HG03432 (cell line): ENCODE measurements at regions not wholly inside any gene's neighbourhood (a gene's known extent, or its start where the extent isn't known, plus 50 kb on each side); places are given as distances from the start of the nearest gene placed in this dataset.

Source experiments
- ATAC-seq: cut with Tn5 transposase; IDR thresholded peaks from one replicate; pipeline ENCODE4 v1.9.1; 2021; ENCODE audit warnings: mild to moderate bottlenecking, moderate library complexity; ENCODE audit not compliant: unreplicated experiment

DNA sequence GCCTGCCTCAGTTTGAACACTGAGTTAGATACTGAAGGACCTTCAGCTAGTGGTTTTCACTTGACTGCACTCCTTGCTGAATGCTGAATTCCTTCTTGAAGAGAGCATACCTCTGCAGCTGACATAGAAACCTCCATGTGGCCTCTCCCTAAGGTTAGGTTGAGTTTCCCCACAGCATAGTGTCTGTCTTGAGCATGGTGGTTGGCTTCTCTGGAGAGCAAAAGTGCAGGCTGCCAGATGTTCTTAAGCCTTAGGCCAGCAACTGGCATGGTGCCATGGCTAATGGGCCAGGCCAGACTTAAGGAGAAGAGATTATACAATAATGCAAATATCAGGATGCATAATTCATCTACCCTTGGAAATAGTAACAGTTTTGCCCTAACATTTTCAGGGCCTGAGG is 545.6 kb upstream of the ZNF385D start:
- no peak for ATAC-seq

GRCh38 chr3:22297436-22297835 is 546.4 kb upstream of the ZNF385D start:
- no peak for ATAC-seq

- ATAC-seq, result no peak
These were observed 555.4 kb upstream of the ZNF385D start for GRCh38 chr3:22306454-22306853.

DNA sequence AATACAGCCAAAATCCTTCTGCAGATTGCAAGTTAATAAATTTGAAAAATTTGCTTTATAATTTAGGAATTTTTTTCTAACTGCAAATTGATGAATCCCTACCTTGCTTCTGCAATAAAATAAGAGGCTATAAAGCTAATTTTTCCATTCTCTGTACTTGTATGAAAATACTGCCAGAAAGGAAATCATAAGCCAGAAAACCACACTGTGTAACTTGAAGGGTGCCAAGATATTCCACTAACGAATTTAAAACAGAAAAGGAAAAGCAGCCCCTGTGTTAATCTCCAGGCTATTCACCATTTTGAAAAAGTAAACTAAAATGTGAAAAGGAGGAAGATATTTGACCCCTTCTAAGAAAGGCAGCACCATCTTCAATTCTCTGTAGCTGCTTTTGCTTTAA is 557.9 kb upstream of the ZNF385D start:
- no peak for ATAC-seq

DNA sequence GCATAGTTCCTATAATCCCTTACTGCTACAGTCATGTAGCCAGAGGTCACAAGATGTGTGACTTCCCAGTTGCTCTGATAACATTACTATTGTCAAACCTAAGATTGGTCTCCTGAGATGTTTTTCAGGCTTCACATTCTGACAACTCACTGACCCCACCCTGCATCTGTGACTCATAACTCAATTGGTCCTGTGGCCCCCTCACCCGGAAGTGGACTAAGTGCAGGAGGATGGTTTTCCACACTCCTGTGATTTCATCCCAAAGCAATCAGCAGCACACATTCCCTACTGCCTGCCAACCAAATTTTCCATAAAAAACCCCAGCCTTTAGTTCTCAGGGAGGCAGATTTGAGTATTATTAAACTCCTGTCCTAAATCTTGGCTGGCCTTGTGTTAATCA is 564.9 kb upstream of the ZNF385D start:
- no peak for ATAC-seq

- ATAC-seq, result no peak
These were observed 567.3 kb upstream of the ZNF385D start for GRCh38 chr3:22318325-22318724.

- no peak for ATAC-seq
These were observed 568.4 kb upstream of the ZNF385D start for GRCh38 chr3:22319446-22319845.

DNA sequence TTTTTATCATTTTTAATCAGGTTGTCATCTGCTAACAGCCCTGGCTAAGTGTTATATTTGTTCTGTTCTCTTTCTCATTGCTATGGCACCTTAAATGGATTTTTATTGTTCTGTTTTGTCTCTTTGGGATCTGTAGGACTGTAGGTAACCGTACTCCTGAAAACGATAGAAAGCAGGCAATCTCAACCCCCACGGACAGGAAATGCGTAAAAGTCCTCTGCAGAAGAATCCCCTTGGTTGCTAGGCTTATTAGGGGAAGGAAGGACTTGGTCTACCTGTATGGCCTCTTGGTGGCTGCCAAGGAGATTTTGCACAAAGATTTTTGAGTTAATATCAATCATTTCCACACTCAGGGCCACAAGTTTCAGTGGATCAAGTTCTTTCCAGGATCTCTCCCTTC is 571.9 kb upstream of the ZNF385D start:
- no peak for ATAC-seq

GRCh38 chr3:22326305-22326704 is 575.3 kb upstream of the ZNF385D start:
- ATAC-seq, result no peak

DNA sequence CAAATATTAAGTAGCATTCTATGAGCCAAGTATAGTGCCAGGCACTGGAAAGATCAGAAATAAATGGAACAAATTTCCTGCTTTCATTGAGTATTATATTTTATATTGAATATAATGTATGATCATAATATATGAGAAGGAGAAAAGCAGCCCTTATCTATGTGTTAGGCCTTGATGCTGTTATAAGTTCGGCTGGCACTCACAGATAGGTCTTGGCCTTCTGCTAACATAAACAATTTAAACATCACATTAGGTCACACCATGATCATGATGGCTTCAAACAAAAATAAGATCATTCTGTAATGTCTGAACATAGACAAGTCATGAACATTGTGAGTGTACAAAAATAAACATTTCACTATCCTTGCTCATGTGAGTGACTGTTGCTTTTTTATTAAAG is 584.0 kb upstream of the ZNF385D start:
- no peak for ATAC-seq

DNA sequence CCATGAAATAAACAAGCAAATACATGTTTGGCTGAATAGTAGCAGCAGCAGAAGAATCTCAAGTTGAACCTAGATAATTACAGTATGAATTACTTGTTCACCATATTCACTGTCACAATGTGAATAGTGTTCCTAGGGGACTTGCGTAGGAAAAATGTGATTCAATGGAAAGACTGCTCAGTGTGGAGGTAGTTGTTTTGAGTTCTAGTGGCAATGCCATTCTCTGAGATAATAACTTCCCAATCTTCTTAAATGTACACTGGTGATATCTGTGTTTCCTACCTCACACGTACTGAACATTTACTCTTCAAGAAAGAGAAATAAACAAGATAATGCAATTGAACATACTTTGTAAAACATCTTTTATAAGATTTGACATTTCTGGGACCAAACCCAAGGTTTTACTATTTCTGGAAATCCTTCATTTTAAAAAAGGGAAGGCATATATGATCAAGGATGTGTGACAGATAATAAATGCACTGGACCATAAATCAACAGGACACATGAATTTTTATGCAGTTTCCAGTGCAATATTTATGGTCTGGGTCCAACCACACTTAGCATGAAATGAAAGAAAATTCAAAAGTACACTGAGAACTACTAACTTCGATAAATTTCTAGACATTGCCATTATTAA is 598.3 kb upstream of the ZNF385D start:
- no peak for ATAC-seq

GRCh38 chr3:22351806-22352205 is 600.8 kb upstream of the ZNF385D start:
- no peak for ATAC-seq

- no peak for ATAC-seq
These were observed 602.1 kb upstream of the ZNF385D start for GRCh38 chr3:22353126-22353525.

DNA sequence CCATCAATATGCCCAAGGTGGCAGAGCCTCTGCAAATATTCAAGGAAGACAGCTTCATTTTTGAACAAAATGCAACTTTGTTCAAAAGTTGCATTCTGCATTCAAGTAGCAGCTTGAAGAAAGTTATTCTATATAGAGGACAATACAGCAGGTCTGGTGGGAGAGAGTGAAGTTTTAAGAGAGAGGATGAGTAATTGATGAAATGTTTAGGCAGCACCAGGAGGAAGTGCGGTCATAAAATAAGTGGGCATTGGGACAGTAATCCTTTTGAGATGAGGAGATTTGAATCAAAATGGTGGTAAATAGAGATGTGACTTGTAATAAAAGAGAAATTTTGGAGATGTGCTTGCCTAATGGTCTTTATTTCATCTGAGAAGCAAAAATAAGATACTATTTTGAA is 607.3 kb upstream of the ZNF385D start:
- no peak for ATAC-seq

GRCh38 chr3:22360164-22360563 is 609.2 kb upstream of the ZNF385D start:
- no peak for ATAC-seq

DNA sequence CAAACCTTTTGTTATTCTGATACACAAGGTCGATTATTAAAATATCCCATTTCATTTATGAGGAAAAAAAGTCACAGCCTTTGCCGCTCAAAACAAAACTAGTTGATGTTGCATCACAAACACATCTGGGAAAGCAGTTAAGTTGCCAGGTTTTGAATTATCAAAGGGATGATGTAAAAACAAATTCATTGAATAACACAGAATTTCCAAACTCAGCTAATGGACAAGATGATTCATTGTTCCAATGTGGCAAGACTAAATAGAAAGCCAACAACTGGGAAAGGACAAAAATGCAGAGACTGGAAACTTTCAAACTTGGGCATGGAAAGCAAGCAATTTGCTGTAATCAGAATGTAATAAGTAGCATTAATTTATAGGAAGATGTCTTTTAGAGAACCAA is 610.0 kb upstream of the ZNF385D start:
- no peak for ATAC-seq

- ATAC-seq, result no peak
These were observed 610.5 kb upstream of the ZNF385D start for GRCh38 chr3:22361521-22361920.

DNA sequence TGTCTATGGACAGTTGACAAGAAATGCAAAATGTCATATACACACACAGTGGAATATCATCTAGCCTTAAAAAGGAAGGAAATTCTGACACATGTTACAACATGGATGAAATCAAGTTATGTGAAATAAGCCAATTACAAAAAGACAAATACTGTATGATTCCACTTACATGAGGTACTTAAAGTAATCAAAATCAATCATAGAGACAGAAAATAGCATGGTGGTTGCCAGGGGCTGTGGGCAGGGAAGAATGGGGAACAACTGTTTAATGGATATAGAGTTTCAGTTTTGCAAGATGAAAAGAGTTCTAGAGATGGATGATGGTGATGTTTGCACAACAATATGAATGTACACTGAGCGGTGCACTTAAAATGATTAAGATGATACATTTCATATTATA is 613.8 kb upstream of the ZNF385D start:
- no peak for ATAC-seq

DNA sequence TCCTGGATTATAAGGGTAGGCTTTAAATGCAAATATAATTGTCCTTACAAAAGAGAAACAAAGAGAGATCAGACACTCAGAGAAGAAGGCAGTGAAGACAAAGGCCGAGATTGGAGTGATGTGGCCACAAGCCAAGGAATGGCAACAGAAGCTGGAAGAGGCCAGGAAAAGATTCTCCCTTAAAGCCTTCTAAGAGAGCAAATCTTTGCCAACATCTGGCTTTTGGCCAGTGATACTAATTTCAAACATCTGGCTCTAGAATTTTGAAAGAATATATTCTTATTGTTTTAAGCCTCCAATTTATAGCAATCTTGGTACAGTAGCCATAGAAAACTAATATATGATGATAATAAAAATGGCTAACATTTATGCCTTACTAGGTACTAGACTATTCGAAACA is 615.8 kb upstream of the ZNF385D start:
- no peak for ATAC-seq

DNA sequence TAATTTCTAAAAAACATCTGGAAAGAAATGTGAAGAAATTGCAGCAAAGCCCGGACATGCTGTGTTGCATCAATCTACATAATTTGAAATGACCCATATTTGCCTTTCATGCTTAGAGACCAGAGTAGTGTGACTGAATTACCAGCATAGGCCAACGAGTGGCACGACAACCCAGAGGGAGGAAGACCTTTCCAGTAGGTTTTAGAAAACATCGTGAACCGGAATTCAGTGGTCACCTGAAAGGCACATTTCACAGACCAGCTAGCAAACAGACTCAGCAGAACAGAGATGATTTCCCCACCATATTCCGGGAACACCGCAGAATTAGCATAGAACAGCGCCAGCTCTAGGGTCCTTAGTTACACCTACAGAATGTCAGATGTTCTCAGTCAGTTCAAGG is 620.0 kb upstream of the ZNF385D start:
- no peak for ATAC-seq

DNA sequence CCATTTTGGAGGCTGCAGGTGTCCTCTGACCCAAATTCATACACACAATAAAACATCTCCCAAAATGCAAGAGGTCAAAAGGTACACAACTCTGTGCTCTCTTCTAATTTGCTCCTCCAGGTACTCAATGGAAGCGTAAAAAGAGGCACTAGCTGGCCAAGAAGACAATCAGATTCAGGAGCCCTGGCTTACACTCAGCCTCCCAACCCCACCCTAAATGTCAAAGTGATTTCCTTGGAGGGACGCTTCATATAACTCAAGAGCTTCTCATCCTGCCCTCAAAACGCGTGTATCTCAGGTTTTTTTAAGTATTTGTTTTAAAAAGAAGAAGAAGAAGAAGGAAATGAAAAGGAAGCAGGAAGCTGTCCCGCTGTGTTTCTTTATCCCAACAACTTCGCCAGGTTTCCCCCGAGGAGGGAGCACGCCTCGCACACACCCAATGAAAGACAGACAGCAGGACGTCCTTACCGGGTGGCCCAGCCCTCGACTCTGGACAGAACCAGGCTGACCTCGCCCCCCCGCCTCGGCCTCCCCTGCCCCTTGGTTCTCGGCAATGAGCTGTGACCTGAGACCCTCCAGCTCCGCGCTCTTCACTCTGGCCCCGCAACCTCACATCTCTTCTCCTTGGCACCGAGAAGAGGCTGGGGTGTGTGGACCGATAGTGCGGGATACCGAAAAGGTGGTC is 620.7 kb upstream of the ZNF385D start:
- no peak for ATAC-seq

GRCh38 chr3:22372292-22373062 is 621.5 kb upstream of the ZNF385D start:
- ATAC-seq, result no peak
